Pancreas (tissue), 10 donors: ENCODE measurements at regions not wholly inside any gene's neighbourhood (a gene's known extent, or its start where the extent isn't known, plus 50 kb on each side); places are given as distances from the start of the nearest gene placed in this dataset.

ENCODE experiments used
- ATAC-seq, 4 donors: fragments of 200-7000 bp; cut with Tn5 transposase; one replicate each; pipeline versions ENCODE4 v1.8.0 to v1.9.1; 2020; ENCODE audit warnings: mild to moderate bottlenecking in 4 of 4, moderate library complexity in 4 of 4
- DNase-seq, 6 donors: peaks; one replicate each; pipeline ENCODE4 v3.0.0-alpha.2; 2020
- FAIRE-seq: peaks from 2 replicates; lab custom pipeline; 2012; peaks lifted over from hg19 to GRCh38; lab: Jason Lieb, UNC
- H3K27ac ChIP-seq, 4 donors: fragments of 200-600 bp; sonication (generic); 1 replicate in 3 of 4; 2 replicates in 1 of 4; pipeline versions ENCODE4 v1.5.0 to v1.8.0; 2020
- H3K27me3 ChIP-seq, 4 donors: fragments of 200-600 bp; one replicate each; pipeline ENCODE4 v1.8.0; 2021
- H3K36me3 ChIP-seq, 3 donors: fragments of 200-600 bp; sonication (generic) in 1 of 3; one replicate each; pipeline versions ENCODE4 v1.5.0 to v1.8.0; 2020 to 2021
- H3K4me1 ChIP-seq, 3 donors: fragments of 200-600 bp; one replicate each; pipeline ENCODE4 v1.8.0; 2021
- H3K4me3 ChIP-seq, 4 donors: fragments of 200-600 bp; sonication (generic) in 2 of 4; one replicate each; pipeline versions ENCODE4 v1.5.0 to v1.8.0; 2020 to 2021
- H3K9me3 ChIP-seq, 4 donors: fragments of 200-600 bp; one replicate each; pipeline ENCODE4 v1.8.0; 2021
- CTCF ChIP-seq, 4 donors: fragments of 200-600 bp; sonication (generic) in 3 of 4; IDR thresholded peaks; one replicate each; pipeline versions ENCODE4 v1.5.0 to v1.8.0; 2021; ENCODE audit warnings: antibody characterized with exemption in 4 of 4
- WGBS, 2 donors: extraction: QIAGEN DNeasy Blood & Tissue Kit; methylation state at CpG; one replicate each; pipeline ENCODE4 v1.1.7; 2013; 5-methylcytosine and 5-hydroxymethylcytosine counted together
- intact Hi-C, 3 donors: fragments of 100-400 bp; cut with DNase I; formaldehyde crosslinking; loops; one replicate each; pipeline versions ENCODE4 v1.11.1 to v1.14.2; 2022
- donor health status: healthy with polysubstance abuse.
- donor health status: DM: no; HTN: no; CAD: no; lungs with moderate emphysema.
- donor health status: DM: no; HTN: no; CAD: no.
- donor health status: control.
- donor health status: control.
- donor health status: Bipolar disorder and iron deficiency.
- donor health status: DM: yes; HTN: yes; CAD: no.
- donor health status: DM: no; HTN: no; CAD: no.
- donor health status: DM: no; HTN: no; CAD: no.
- donor health status: DM: yes; HTN: yes; CAD: no.

GRCh38 chr3:34544136-34544535 lies 745.7 kb downstream of the PDCD6IP start:
- intact Hi-C loops: no loop called here
- no peak for TF ChIP-seq CTCF (IDR thresholded peaks at IDR 0.05)

GRCh38 chr3:34547297-34547920 lies 749.0 kb downstream of the PDCD6IP start:
- no peak for TF ChIP-seq CTCF (IDR thresholded peaks at IDR 0.05)
- ATAC-seq (no peak), DNase-seq (no peak), FAIRE-seq (no peak)
- Histone ChIP-seq H3K9me3 (no peaks in the 10 kb centered on the region), H3K36me3 (no peaks in the 10 kb centered on the region), H3K27me3 (no peaks in the 10 kb centered on the region), H3K4me3 (no peak overlapping the region), H3K4me1 (no peaks in the 10 kb centered on the region), H3K27ac (no peak overlapping the region)
- intact Hi-C loops: no loop called here
- WGBS, 2 donors: 45 to 64% methylated on average over 2 of the region's 2 CpGs

More at GRCh38 chr3:34544136-34544535, 745.7 kb downstream of the PDCD6IP start:
- 70 to 77% methylated on average over 4 of the region's 4 CpGs for WGBS, 2 donors
- Histone ChIP-seq H3K4me1 (no peaks in the 10 kb centered on the region), H3K27ac (no peak overlapping the region), H3K27me3 (no peaks in the 10 kb centered on the region), H3K9me3 (no peaks in the 10 kb centered on the region), H3K4me3 (no peak overlapping the region), H3K36me3 (no peaks in the 10 kb centered on the region)
- FAIRE-seq: no peak
- no peak for DNase-seq
- no peak for ATAC-seq

- FAIRE-seq (no peak), DNase-seq (no peak), ATAC-seq (no peak)
- no peaks in the 10 kb centered on the region for H3K36me3 ChIP-seq
- no peaks in the 10 kb centered on the region for H3K27me3 ChIP-seq
- 56 to 70% methylated on average over 1 of the region's 1 CpG for WGBS, 2 donors
- TF ChIP-seq CTCF (IDR thresholded peaks at IDR 0.05): no peak
- no peaks in the 10 kb centered on the region for H3K9me3 ChIP-seq
- intact Hi-C loops: no loop called here
- H3K4me3 ChIP-seq: no peak overlapping the region
- H3K4me1 ChIP-seq: no peaks in the 10 kb centered on the region
- no peak overlapping the region for H3K27ac ChIP-seq
These were observed 768.8 kb downstream of the PDCD6IP start for GRCh38 chr3:34567266-34567665.

- DNase-seq (no peak), ATAC-seq (no peak), FAIRE-seq (no peak)
- H3K4me3 ChIP-seq: no peak overlapping the region
- no peaks in the 10 kb centered on the region for H3K4me1 ChIP-seq
- WGBS, 2 donors: 29 to 33% methylated on average over 4 of the region's 4 CpGs
- intact Hi-C loops: no loop called here
- no peak for TF ChIP-seq CTCF (IDR thresholded peaks at IDR 0.05)
- no peaks in the 10 kb centered on the region for H3K27me3 ChIP-seq
- H3K9me3 ChIP-seq: no peaks in the 10 kb centered on the region
- no peak overlapping the region for H3K27ac ChIP-seq
- H3K36me3 ChIP-seq: no peaks in the 10 kb centered on the region
These were observed 770.3 kb downstream of the PDCD6IP start for GRCh38 chr3:34568766-34569165.

GRCh38 chr3:34569437-34569836 lies 771.0 kb downstream of the PDCD6IP start:
- Histone ChIP-seq H3K27ac (no peak overlapping the region), H3K9me3 (no peaks in the 10 kb centered on the region), H3K36me3 (no peaks in the 10 kb centered on the region), H3K4me1 (no peaks in the 10 kb centered on the region), H3K4me3 (no peak overlapping the region), H3K27me3 (no peaks in the 10 kb centered on the region)
- DNase-seq (no peak), FAIRE-seq (no peak), ATAC-seq (no peak)
- intact Hi-C loops: no loop called here
- 25 to 29% methylated on average over 1 of the region's 1 CpG for WGBS, 2 donors
- TF ChIP-seq CTCF (IDR thresholded peaks at IDR 0.05): no peak
